ENCODE measurements at regions not wholly inside any gene's neighbourhood (a gene's known extent, or its start where the extent isn't known, plus 50 kb on each side); places are given as distances from the start of the nearest gene placed in this dataset.

DNA sequence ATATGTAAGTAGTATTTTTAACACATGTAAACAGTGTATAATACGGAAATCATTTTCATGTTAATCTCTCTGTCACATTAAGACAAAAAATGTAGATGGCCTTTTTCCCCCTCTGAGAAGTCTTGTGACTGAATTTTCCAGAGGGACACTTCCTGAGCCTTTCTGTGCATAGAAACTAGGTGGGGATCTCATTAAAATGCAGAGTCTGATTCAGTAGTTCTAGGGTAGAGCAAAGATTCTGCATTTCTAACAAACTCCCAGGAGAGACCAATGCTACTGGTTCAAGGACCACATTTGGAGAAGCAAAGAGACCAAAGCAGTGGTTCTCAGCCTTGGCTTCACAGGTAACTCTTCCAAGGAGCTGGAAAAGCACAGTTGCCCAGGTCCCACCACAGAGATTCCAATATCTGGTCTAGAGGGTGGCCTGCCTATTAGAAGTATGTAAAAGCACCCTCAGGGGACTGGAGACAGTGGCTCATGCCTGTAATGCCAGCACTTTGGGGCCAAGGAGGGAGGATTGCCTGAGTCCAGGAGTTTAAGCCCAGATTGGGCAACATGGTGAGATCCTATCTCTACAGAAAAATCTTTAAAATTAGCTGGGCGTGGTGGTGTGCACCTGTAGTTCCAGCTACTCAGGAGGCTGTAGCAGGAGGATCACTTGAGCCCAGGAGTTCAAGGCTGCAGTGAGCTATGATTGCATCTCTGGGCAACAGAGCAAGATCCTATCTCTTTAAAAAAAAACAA is 378.5 kb downstream of the KIF16B start:
- TF ChIP-seq, protein P1, sequence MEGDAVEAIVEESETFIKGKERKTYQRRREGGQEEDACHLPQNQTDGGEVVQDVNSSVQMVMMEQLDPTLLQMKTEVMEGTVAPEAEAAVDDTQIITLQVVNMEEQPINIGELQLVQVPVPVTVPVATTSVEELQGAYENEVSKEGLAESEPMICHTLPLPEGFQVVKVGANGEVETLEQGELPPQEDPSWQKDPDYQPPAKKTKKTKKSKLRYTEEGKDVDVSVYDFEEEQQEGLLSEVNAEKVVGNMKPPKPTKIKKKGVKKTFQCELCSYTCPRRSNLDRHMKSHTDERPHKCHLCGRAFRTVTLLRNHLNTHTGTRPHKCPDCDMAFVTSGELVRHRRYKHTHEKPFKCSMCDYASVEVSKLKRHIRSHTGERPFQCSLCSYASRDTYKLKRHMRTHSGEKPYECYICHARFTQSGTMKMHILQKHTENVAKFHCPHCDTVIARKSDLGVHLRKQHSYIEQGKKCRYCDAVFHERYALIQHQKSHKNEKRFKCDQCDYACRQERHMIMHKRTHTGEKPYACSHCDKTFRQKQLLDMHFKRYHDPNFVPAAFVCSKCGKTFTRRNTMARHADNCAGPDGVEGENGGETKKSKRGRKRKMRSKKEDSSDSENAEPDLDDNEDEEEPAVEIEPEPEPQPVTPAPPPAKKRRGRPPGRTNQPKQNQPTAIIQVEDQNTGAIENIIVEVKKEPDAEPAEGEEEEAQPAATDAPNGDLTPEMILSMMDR (IDR thresholded peaks at IDR 0.05), result no peak
- no peak for TF ChIP-seq POLR2A (IDR thresholded peaks at IDR 0.05)
- no peak for TF ChIP-seq EP300 (IDR thresholded peaks at IDR 0.05)
- no peaks in the 10 kb centered on the region for H3K27me3 ChIP-seq
- H3K4me3 ChIP-seq, result no peak overlapping the region
- no peaks in the 10 kb centered on the region for H3K36me3 ChIP-seq
- intact Hi-C loops (cut with DNase I), result no loop called here
- no peaks in the 10 kb centered on the region for H3K9me3 ChIP-seq
- no peak overlapping the region for H3K27ac ChIP-seq
- H3K4me1 ChIP-seq (ENCODE audit: insufficient read depth), result no peaks in the 10 kb centered on the region
- 68 to 73% (median 73%) methylated on average over 2 of the region's 2 CpGs for WGBS, 3 donors
- no peak for DNase-seq

DNA sequence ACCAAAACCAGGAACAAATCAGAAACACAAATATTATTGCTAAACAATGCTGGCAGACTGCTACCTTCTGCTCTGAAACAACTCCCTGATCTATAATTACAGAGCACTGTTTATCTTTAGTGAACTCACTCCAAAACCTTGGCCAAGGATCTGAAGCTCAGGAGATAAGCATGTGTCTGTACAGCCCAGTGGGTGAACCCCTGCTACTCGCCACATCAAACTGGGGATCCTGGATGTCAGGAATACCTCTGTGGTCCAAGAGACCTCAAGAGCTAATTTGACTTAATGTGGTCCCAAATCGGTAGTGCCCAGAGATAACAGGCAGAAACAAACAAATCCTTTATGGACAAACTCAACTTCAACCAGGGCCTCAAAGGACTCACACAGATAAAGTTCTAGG is 381.8 kb downstream of the KIF16B start:
- DNase-seq, result no peak
- no peaks in the 10 kb centered on the region for H3K36me3 ChIP-seq
- 42 to 54% (median 44%) methylated on average over 2 of the region's 2 CpGs for WGBS, 3 donors
- intact Hi-C loops (cut with DNase I), result no loop called here
- H3K27me3 ChIP-seq, result no peaks in the 10 kb centered on the region
- H3K4me3 ChIP-seq, result no peak overlapping the region
- no peak overlapping the region for H3K27ac ChIP-seq
- no peaks in the 10 kb centered on the region for H3K9me3 ChIP-seq
- TF ChIP-seq POLR2A (IDR thresholded peaks at IDR 0.05) (no peak), EP300 (IDR thresholded peaks at IDR 0.05) (no peak)
- TF ChIP-seq, protein P1 (IDR thresholded peaks at IDR 0.05), result no peak
- no peaks in the 10 kb centered on the region for H3K4me1 ChIP-seq (ENCODE audit: insufficient read depth)

DNA sequence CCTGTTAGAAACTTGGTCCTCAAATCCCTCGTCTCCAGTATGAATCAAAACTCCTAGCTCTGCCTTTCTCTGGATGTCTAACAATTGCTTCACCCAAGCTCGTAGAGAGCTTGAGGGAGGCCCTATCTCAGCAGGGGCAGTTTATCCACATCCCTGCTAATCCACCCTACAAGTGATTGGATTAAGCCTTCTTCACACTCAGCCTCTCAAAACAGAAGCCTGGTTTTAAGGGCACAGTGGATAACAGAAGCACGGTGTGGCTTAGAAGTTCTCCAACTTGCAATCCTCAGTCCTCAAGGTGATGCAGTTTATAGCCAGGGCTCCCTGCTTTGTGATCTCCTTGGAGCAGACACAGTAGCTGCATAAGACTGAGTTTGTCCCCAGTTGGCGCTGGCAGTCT is 383.9 kb downstream of the KIF16B start:
- TF ChIP-seq POLR2A (IDR thresholded peaks at IDR 0.05) (no peak), EP300 (IDR thresholded peaks at IDR 0.05) (no peak)
- TF ChIP-seq, protein P1 (IDR thresholded peaks at IDR 0.05), result no peak
- DNase-seq, result no peak

DNA sequence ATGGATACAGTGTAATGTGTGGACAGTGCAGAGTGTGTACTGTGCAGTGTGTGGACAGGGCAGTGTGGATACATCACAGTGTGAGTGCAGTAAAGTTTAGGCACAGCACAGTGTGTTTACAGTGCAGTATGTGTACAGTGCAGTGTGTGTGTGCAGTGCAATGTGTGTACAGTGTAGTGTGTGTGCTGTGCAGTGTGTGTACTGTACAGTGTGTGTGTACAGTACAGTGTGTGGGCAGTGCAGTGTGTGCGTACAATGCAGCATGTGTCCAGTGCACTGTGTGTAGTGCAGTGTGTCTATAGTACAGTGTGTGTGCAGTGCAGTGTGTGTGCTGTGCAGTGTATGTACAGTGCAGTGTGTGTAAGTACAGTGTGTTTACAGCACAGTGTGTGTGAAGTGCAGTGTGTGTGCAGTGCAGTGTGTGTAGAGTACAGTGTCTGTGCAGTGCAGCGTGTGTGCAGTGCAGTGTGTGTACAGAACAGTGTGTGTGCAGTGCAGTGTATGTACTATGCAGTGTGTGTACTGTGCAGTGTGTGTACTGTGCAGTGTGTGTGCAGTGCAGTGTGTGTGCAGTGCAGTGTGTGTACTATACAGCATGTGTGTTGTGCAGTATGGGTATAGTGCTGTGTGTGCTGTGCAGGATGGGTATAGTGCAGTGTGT is 385.2 kb downstream of the KIF16B start:
- H3K4me3 ChIP-seq, result no peak overlapping the region
- H3K9me3 ChIP-seq, result no peaks in the 10 kb centered on the region
- intact Hi-C loops (cut with DNase I), result no loop called here
- no peaks in the 10 kb centered on the region for H3K27me3 ChIP-seq
- no peaks in the 10 kb centered on the region for H3K36me3 ChIP-seq
- TF ChIP-seq, protein P1 (IDR thresholded peaks at IDR 0.05), result no peak
- no peak for TF ChIP-seq POLR2A (IDR thresholded peaks at IDR 0.05)
- no peak for TF ChIP-seq EP300 (IDR thresholded peaks at IDR 0.05)
- no peak for DNase-seq
- 90 to 96% (median 92%) methylated on average over 2 of the region's 2 CpGs for WGBS, 3 donors
- H3K27ac ChIP-seq, result no peak overlapping the region
- no peaks in the 10 kb centered on the region for H3K4me1 ChIP-seq (ENCODE audit: insufficient read depth)

More for the DNA sequence above, 383.9 kb downstream of the KIF16B start:
- Histone ChIP-seq H3K4me3 (no peak overlapping the region), H3K27me3 (no peaks in the 10 kb centered on the region), H3K4me1 (ENCODE audit: insufficient read depth) (no peaks in the 10 kb centered on the region), H3K9me3 (no peaks in the 10 kb centered on the region), H3K36me3 (no peaks in the 10 kb centered on the region), H3K27ac (no peak overlapping the region)
- 66 to 81% (median 75%) methylated on average over 4 of the region's 4 CpGs for WGBS, 3 donors
- intact Hi-C loops (cut with DNase I), result no loop called here
